CD4-positive, alpha-beta T cell treated with Interleukin-4 for 4 hours (primary cell): ENCODE measurements at regions not wholly inside any gene's neighbourhood (a gene's known extent, or its start where the extent isn't known, plus 50 kb on each side); places are given as distances from the start of the nearest gene placed in this dataset.

Experiments
- DNase-seq: peaks from one replicate; pipeline ENCODE4 v3.0.0-alpha.2; 2020

DNA sequence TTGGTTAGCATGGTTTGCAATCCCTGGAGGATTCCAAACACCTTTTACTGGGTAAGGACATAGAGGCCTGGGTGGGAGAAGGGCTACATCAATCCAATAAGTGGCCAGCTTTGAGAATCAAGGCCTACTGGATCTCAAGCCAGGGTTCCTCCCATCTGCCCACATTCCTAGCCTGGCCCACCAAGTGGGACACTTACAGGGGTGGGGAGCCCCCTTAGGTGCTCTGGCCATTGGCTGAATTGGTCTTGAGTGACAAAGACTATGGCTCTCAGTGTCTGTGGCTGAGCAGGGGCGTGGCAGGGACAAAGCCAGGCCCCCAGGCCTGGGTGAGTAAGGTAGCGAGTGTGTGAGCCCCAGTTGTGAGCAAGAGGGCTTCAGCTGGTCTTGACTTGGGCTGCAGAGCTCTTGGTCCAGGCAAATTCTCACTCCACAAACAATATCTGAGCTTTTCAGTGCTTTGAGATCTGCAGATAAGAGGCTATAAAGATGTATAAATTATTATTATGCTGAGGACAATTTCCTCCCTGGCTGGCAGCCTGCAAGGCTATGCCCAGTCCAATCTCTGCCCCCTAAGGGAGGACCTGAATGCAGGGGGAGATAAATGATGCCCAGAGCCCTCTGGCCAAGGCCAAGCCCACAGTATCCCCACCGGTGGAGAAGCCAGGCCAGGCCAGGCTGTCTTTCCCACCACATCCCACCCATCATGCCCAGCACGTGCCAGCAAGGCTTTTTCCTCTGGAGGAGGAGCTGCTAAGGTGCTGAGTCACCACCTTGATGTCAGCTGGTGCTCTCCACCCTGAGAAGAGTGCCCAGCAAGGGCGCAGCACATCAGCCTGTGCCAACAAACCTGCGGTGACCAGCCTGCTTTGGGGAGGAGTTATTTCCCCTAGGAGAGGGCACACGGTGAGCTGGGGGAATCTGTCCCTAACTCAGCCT is 80.7 kb upstream of the DUSP5 start:
- no peak for DNase-seq

DNA sequence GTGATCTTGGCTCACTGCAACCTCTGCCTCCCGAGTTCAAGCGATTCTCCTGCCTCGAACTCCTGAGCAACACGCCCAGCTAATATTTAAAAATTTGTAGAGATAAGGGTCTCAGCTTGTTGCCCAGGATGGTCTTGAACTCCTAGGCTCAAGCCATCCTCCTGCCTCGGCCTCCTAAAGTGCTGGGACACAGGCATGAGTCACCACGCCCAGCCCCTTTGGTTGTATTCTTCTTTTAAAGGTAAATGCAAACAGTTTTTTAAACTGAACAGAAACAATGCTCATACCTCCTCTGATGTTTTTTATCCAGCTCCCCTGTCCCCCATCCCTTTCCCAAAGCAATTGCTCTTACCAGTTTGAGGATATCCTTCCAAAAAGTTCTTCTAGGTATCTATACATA is 79.5 kb upstream of the DUSP5 start:
- no peak for DNase-seq

DNA sequence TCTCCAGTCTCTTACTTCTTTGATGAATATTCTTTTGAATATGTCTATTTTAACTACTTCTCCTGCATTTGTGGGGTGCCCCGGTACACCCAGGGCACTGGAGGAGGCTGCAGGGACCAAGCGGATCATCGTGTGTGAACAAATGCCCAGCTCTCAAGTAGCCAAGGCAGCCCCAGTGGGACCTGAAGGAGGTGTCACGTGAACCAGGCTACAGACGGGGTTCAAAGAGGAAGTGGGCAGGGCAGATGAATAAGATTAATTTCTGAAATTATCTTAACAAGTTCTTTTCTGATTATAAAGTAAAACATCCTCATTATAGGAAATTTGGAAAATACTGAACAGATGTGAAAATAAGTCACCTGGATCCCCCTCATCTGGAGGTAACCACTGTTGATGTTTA is 78.4 kb upstream of the DUSP5 start:
- no peak for DNase-seq

DNA sequence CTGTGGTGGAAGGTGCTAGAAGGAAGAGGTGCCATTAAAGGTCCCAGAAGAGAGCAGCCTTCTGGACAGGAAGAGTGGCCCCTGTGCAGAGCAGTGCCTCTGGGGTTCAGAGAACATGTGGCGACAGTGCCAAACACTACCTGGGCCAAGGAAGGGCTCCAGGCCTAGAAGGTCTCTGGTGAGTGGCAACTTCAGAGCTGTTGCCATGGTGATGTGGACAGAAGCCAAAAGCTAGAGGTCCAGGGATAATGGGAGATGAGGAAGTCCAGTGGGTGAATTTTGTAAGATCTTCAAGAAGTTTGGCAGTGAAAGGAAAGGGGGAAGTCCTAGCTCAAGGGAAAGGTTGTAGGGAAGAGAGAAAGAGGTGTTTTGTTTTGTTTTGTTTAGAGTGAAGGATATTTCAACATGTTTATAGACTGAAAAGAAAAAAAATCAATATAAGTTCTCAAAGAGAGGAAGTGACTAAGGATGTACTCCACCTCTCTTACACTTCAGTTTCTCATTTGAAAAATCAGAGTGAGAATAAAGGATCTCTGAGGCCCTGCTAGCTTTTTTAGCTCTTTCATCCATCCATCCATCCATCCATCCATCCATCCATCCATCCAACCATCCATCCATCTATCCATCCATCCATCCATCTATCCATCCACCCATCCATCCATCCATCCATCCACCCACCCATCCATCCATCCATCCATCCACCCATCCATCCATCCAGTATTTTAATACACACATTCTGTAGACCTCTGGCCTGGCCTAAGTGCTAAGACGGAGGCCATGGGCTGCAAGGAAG is 77.1 kb upstream of the DUSP5 start:
- peak; percentile 27 for DNase-seq

DNA sequence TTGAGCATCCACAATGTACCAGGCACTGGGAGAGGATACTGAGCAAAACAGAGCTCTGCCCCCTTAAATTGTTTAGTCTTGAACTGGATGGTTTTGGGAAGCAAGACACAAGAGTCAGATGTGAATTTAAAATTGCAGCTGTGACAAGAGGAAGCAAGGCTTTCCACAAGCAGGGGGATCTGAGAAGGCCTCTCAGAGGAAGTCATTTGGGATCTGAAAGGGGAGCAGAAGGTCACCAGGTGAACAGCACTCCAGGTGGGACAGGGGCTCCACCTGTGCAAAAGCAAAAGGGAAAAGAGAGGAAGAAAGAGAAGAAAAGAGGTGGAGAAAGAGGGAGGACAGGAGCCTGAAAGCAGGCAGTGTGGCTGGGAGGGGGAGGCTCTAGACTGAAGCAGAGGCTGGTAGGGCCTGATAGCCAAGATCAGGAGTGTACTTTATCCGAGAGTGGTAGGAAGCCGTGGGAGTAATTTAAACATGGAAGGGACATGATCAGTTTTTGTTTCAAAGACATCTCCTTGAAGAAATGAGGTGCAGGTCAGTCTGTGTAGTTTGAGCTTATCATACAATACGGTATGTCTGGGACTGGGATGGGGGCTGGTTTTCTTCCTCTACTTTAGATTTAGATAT is 76.1 kb upstream of the DUSP5 start:
- no peak for DNase-seq

DNA sequence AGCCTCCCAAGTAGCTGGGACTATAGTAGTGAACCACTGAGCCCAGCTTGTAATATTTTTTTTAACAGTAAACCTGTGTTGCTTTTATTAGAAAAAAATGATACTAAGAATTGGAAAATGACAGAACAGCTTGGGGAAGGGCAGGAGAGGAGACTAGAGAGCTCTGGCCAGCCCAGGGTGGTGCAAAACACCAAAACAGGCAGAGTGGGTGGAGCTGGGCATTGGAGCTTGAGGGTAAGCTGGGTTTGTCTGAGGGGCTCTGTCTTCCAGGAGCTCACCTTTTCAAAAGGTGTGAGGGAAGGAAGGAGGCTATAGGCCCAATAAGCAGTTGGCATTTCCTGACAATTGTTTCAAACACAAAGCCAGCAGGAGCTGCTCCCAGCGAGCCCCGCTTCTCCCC is 75.2 kb upstream of the DUSP5 start:
- no peak for DNase-seq

DNA sequence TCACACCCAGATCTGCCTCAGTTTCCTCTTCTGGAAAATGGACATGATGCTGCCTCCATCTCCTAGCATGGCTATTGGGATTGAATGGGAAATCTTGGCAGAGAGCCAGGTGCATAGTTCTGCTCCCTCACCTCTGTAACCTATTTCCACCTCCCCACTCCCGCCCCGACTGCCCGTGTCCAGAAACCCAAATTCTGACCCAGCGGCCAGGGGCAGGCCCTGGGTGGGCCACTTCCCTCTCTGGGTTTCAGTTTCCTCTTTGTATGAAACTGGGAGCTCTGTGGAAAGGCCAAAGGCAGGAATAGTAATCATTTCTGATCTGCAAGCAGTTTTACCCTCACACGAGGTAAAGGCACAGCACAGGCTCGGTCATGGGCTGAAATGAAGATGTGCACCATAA is 74.1 kb upstream of the DUSP5 start:
- DNase-seq: no peak

DNA sequence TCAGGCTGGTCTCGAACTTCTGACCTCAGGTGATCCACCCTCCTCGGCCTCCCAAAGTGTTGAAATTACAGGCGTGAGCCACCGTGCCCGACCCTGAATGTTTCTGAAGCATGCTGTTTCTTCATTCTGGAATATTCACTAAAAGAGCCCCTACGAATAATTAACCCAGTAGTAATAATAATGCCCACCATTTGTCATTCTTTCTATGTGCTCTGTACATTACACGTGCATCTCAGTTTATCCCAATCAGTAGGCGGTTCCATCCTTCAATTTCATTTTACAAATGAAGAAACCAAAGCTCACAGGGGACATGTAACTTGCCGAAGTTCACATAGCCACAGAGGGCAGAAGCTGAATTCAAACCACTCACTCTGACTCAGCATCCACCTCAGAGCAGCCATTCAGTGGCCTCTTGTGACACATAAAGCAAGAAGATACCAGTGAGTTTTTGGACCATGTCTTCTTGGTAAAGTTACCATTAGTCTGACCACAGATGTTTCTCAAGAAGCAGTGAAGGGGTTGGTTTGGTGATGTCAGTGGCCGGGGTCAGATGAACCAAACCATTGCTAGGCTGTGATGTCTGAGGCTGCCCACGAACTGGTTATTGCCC is 71.9 kb upstream of the DUSP5 start:
- DNase-seq: peak; percentile 53

DNA sequence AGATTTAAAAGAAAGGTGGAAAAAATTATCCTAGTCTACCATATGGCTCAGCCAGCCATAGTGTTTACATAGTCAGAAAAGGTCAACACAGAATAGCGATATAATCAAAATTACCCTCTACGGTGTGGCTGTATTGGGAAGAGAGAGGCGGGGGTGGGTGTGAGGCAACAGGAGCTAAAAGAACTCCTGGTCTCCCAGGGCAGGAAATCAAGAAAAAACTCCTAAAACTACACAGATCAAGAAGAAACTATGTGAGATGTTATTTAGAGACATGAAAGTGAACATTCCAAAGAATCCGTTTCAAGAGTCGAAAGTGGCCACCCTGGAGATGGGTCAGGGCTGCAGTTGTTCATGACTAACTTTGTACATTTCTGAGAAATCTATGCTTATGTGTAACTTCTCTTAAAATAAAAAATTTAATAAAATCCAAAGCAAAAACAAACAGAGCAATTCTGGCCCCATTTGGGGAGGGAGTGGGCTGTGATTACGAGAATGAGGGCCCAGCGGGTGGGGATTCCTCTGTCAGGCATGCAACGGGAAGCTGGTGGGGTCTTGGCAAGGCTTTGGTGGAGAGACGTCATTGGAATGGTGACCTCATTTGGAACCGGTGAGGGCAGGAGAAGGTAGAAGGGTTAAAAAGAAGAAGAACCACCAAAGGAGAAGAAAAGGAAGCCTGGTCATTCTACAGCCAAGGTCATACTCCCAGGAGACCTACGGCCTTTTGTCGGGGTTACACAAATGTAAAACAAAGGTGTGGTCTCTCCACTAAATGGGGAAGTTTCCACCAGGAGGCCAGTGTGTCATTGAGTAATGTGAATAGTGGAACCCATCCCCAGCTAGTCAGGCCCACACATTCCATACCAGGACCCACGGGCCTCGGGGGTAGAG is 71.2 kb upstream of the DUSP5 start:
- DNase-seq: no peak

DNA sequence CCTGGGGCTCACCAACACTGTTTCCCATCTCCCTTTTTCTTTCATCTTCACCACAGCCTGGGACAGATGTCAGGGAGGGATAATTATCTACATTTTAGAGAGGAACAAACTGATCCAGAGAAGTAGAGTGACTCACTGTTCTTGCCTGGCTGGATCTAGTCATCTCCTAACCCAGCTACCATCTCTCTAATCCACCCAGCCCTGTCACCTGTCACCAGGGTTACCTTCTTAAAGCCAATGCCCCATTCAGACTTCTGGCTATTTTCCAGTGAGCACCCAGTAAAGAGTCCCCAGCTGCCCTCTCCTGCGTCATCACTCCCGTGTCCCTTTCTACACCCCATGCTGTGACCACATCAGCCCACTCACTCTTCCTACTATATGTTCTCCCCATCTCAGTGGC is 68.4 kb upstream of the DUSP5 start:
- no peak for DNase-seq

DNA sequence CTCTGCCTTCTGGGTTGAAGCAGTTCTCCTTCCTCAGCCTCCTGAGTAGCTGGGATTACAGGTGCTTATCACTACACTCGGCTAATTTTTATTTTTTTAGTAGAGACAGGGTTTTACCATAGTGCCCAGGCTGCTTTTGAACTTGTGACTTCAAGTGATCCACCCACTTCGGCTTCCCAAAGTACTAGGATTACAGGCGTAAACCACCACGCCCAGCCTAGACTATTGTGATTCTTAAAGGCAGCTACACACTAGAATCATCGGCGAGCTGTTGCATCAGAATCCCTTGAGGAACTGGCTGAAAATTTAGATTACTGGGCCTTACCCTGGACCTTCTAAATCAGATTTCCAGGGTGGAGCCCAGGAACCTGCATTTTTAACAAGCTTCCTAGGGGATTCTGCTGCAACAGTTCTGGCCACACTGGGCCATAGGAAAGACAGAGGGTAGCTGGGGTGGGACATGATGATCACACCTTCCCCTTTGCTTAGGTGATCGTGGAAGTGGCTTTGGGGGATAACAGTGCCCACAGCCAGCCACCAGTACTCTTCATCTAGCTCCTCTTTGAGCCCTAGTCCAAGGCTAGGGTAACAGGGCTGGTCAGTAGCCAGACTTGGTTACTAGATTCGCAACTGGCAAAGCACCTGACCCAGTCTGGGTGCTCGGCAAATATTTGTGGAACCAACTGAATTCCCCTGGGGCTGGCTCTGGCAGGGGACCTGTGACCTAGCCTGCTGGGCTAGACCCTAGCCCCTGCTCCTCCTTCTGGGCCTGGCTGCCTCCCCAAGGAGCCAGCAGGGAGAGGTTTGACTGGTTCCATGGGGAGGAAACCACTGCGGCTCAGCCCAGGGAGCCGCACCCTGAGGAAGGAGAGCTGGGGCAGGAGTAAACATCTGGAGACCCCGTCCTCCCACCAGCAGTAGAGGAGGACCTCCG is 67.1 kb upstream of the DUSP5 start:
- DNase-seq: no peak

DNA sequence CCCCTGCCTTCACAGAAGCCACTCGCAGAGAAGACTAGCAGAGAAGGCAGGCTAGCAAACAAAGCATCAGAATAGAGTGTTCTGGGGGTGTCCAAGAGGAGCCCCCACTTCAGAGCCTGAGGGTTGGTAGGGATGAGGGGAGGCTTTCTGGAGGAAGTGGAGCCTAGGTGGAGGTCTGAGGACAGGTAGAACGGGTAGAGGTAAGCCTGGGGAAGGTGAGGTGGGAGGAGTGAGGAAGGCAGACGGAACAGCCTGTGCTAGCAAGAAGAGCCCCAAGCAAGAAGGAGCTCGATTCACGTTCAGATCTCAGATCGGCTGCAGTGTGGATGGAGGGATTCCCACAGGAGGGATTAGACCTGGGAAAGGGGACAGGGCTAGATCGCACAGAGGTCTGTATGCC is 66.0 kb upstream of the DUSP5 start:
- no peak for DNase-seq

DNA sequence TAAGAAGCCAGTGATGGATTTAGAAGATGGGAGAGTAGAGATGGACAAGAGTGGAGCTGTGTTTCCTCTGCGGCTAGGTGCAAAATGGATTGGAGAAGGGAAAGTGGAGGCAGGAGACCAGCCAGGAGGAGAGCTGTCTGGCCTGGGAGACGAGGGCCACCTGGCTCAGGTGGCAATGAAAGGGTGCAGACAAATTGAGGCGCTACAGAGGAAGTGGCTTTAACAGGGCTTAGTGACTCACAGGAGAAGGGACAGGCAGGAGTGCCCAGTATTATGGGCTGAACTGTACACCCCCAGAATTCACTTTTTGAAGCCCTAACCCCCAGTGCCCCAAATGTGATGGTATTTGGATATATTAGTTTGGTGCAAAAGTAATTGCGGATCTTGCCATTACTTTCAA is 65.6 kb upstream of the DUSP5 start:
- no peak for DNase-seq

DNA sequence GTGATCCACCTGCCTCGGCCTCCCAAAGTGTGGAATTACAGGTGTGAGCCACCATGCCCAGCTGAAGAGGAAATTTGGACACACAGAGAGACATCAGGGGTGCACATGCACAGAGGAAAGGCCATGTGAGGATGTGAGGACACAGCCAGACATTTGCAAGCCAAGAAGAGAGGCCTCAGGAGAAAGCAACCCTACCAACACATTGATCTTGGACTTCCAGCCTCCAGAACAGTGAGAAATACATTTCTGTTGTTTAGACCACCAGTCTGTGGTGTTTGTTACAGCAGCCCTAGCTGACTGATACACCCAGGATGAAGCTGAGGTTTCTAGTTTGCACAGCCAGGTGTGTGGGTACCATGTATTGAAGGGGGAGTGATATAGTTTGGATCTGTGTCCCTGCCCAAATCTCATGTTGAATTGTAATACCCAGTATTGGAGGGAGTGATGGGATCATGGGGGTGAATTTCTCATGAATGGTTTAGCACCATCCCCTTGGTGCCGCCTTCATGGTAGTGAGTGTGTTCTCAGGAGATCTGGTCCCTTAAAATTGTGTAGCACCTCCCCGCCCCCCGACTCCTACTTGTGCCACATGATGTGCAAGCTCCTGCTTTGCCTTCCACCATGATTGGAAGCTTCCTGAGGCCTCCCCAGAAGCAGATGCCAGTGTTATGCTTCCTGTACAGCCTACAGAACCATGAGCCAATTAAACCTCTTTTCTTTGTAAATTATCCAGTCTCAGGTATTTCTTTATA is 64.7 kb upstream of the DUSP5 start:
- DNase-seq: no peak

DNA sequence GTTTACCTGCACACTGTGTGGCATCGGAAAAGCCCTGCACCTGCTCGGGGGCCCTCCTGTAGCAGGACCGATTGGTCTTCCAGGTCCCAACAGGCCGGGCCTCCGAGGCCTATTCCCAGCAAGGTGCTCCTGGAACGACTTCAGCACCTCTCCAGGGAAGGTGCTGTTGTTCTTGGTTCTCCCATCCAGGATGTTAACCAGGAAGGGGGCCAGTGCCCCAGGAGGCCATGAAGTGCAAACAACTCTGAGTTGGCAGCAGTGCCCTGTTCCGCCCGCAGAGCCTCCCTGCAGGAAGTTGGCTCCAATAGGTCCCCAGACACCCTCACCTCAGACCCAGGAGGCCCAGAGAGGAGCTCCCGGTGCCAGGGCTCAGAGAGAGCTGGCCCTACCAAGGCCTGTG is 64.0 kb upstream of the DUSP5 start:
- no peak for DNase-seq

DNA sequence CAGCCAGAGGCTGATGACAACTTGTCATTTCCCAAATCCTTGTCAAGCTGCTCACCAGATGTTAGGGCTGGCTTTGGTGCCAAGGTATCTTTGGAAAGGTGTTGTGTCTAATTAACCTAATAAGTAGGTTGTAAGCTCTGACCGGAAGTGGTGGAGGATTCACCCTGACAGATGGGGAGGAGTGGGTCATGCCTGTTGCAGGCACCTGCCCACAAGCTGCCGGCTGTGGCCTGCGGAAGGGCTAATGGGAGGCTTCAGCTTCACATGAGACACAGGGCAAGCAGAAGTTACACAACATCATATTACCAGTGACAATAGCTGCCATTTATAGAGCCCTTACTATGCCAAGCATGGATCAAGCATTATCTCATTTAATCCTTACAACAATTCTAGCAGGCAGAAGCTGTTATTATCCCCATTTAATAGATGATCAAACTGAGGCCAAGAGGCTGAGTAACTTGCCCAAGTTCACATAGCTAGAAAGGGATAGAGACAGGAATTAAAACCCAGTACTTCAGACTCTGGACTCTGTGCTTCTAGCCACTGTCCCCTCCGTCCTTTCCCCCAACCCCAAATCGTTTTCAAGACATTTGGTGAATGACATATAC is 63.1 kb upstream of the DUSP5 start:
- DNase-seq: no peak

DNA sequence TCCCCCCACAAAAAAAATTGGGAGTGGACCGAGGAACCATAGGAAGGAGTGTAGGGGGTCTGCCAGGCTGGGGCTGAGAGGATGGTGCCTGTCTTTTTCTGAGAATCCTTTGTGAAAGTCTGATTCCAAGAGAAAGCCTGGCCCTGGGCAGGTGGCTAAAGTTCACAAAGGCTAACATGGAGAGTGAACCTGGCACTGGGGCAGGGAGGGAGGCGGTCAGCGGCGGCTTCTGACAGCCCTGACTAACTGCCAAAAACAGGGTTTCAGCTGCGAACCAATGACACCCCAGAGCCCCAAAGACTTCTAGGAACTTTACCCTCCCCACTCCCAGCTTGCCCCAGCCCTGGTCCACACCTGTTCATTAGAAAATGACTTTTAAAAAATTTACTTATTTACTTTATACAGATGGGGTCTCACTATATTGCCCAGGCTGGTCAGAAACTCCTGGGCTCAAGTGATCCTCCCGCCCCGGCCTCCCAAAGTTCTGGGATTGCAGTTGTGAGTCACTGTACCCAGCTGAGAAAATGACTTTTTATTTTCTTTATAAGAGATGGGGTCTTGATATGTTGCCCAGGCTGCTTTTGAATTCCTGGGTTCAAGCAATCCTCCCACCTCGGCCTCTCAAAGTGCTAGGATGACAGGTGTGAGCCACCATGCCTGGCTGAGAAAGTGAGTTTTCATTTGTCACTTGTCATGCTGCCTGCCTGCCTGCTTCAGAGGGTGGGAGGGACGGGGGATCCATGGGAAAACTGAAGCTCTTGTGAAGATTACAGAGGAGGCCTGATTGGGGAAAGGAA is 61.0 kb upstream of the DUSP5 start:
- no peak for DNase-seq

DNA sequence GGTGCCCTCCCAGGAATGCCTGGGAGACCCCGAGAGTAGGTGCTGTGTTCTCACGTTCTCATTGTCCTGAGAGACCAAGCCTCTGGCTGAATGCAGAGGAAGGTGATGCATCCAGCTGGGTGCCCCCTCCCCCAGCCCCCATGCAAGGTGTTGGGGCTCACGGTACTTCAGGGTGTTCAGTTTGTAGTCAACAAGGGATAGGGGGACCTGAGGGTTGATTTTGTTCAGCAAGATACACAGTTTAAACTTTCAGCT is 60.4 kb upstream of the DUSP5 start:
- DNase-seq: no peak

DNA sequence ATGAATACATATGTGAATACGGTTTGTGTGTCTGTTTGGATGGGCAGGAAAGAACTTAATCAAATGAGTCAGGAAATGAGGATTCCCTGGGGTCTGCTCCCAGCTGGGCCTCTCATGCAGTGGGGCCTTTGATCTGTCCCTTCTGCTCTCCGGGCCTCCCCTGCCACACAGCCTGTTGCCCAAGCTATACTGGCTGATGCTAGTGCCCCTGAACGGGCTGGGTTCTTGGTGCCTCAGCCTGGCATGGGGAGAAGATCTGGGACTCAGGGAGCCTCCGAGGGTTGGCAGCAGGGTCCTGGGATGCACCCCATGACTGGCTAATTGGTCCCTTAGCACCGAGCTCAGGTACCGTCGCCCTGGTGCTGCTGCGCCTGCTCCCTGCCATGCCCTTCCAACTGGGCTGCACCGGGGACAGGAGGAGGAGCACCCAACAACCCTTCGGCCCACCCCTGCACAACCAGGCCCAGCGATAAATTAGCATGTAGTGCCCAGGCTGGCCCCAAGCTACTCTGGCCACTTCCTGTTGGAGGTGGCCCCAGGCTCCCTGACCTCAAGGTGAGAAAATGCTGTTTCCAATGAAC is 59.9 kb upstream of the DUSP5 start:
- no peak for DNase-seq
